NCI-H1417 treated with DMSO at 0.1 percent for 48 hours (cell line): ENCODE measurements at regions not wholly inside any gene's neighbourhood (a gene's known extent, or its start where the extent isn't known, plus 50 kb on each side); places are given as distances from the start of the nearest gene placed in this dataset.
"Not testable (repeated sequence)": the region's sequence is repeated elsewhere in the genome, so short reads cannot be mapped to it uniquely, and the experiment has no call there.

Experiments used
- DNase-seq: peaks from one replicate; lab custom pipeline; 2025; lab: John Stamatoyannopoulos, UW

- no peak for DNase-seq
These were observed 260.1 kb downstream of the PRELID2 start for GRCh38 chr5:145574889-145575573.

- no peak for DNase-seq
These were observed 266.6 kb downstream of the PRELID2 start for GRCh38 chr5:145568581-145568980.

- no peak for DNase-seq
These were observed 272.2 kb downstream of the PRELID2 start for GRCh38 chr5:145562931-145563330.

GRCh38 chr5:145558288-145558687, 276.9 kb downstream of the PRELID2 start:
- DNase-seq: no peak

GRCh38 chr5:145557345-145557744, 277.8 kb downstream of the PRELID2 start:
- DNase-seq: no peak

- no peak for DNase-seq
These were observed 280.7 kb downstream of the PRELID2 start for GRCh38 chr5:145554399-145554798.

GRCh38 chr5:145553177-145553576, 282.0 kb downstream of the PRELID2 start:
- no peak for DNase-seq

GRCh38 chr5:145551714-145552113, 283.4 kb downstream of the PRELID2 start:
- no peak for DNase-seq

- DNase-seq: no peak
These were observed 287.0 kb downstream of the PRELID2 start for GRCh38 chr5:145548097-145548496.

GRCh38 chr5:145544401-145544800, 290.7 kb downstream of the PRELID2 start:
- no peak for DNase-seq

- DNase-seq: no peak
These were observed 291.2 kb downstream of the PRELID2 start for GRCh38 chr5:145543968-145544367.

GRCh38 chr5:145540375-145540774, 294.8 kb downstream of the PRELID2 start:
- no peak for DNase-seq

GRCh38 chr5:145539201-145539600, 295.9 kb downstream of the PRELID2 start:
- no peak for DNase-seq

GRCh38 chr5:145536133-145536532, 299.0 kb downstream of the PRELID2 start:
- DNase-seq: no peak

- DNase-seq: no peak
These were observed 304.0 kb downstream of the PRELID2 start for GRCh38 chr5:145531038-145531734.

- DNase-seq: no peak
These were observed 313.6 kb downstream of the PRELID2 start for GRCh38 chr5:145521523-145521922.

GRCh38 chr5:145521066-145521465, 314.1 kb downstream of the PRELID2 start:
- DNase-seq: no peak

GRCh38 chr5:145520335-145520734, 314.8 kb downstream of the PRELID2 start:
- no peak for DNase-seq

GRCh38 chr5:145517588-145517987, 317.6 kb downstream of the PRELID2 start:
- not testable (repeated sequence) for DNase-seq

GRCh38 chr5:145511351-145511750, 323.8 kb downstream of the PRELID2 start:
- no peak for DNase-seq

- no peak for DNase-seq
These were observed 324.4 kb downstream of the PRELID2 start for GRCh38 chr5:145510769-145511168.

- no peak for DNase-seq
These were observed 324.8 kb downstream of the PRELID2 start for GRCh38 chr5:145510324-145510723.

- DNase-seq: no peak
These were observed 325.6 kb downstream of the PRELID2 start for GRCh38 chr5:145509336-145510136.
